HepG2 (cell line): ENCODE measurements at regions not wholly inside any gene's neighbourhood (a gene's known extent, or its start where the extent isn't known, plus 50 kb on each side); places are given as distances from the start of the nearest gene placed in this dataset.

Source experiments
- ATAC-seq: fragments of 200-7000 bp; cut with Tn5 transposase; 3 replicates; pipeline ENCODE4 v1.9.1; 2020; ENCODE audit warnings: mild to moderate bottlenecking, moderate library complexity
- BruUV-seq: library from RNA; stranded (reverse); fragments of 400-500 nt; replicated peaks from 2 replicates; lab custom pipeline; 2021; lab: Mats Ljungman, UMichigan
- CTCF ChIA-PET: fragments of 300-600 bp; formaldehyde crosslinking; extraction: SDS; loops from one replicate; lab custom pipeline; 2021; ENCODE audit warnings: low total read pairs, inconsistent platforms, low intra/inter-chr PET ratio; lab: Yijun Ruan, JAX
- POLR2A ChIA-PET: fragments of 350-600 bp; sonication (Branson Sonifier 250); formaldehyde crosslinking; loops from one replicate; lab custom pipeline; 2020; ENCODE audit warnings: antibody characterized with exemption, inconsistent platforms; lab: Yijun Ruan, JAX
- DNase-seq: peaks from one replicate; pipeline ENCODE4 v3.0.0-alpha.2; 2015; ENCODE audit warnings: low spot score
- FAIRE-seq: peaks from 3 replicates; lab custom pipeline; 2011; peaks lifted over from hg19 to GRCh38; lab: Jason Lieb, UNC
- H2AFZ ChIP-seq: one replicate; pipeline ENCODE4 v1.6.1; 2011; ENCODE audit warnings: low read length, inconsistent platforms
- H3K27ac ChIP-seq: fragments of 300-600 bp; 3 replicates; pipeline ENCODE4 v1.8.0; 2011; ENCODE audit warnings: mixed run types, mild to moderate bottlenecking, mixed read lengths, low read length, inconsistent platforms; ENCODE audit not compliant: insufficient read depth; ENCODE audit errors: extremely low read length
- H3K27me3 ChIP-seq, 2 experiments: fragments of 200-600 bp in 1 of 2; 2 replicates in 1 of 2; 3 replicates in 1 of 2; pipeline versions ENCODE4 v1.6.0 to v1.8.0; 2011; ENCODE audit warnings: low read length in 2 of 2, mild to moderate bottlenecking in 2 of 2, moderate library complexity in 2 of 2, inconsistent platforms in 1 of 2; ENCODE audit not compliant: insufficient read depth in 2 of 2, control insufficient read depth in 1 of 2
- H3K36me3 ChIP-seq, 2 experiments: fragments of 200-600 bp in 1 of 2; replicated peaks in 1 of 2; 2 replicates in 1 of 2; 3 replicates in 1 of 2; pipeline versions ENCODE4 v1.5.1 to v1.8.0; 2011; ENCODE audit warnings: low read length in 2 of 2, inconsistent platforms in 1 of 2; ENCODE audit not compliant: insufficient read depth in 2 of 2, control insufficient read depth in 1 of 2
- H3K4me1 ChIP-seq: 2 replicates; pipeline ENCODE4 v1.5.1; 2012; ENCODE audit warnings: low read length, inconsistent platforms; ENCODE audit not compliant: insufficient read depth
- H3K4me2 ChIP-seq: 2 replicates; pipeline ENCODE4 v1.6.0; 2011; ENCODE audit warnings: low read depth, low read length, inconsistent platforms
- H3K4me3 ChIP-seq, 3 experiments: fragments of 200-600 bp in 1 of 3; sonication (generic), shearing (Covaris generic) in 1 of 3; replicated peaks in 1 of 3; 2 replicates each; pipeline ENCODE4 v1.5.1; 2011 to 2016; ENCODE audit warnings: low read length in 3 of 3, inconsistent platforms in 2 of 3, low read depth in 2 of 3, mild to moderate bottlenecking in 2 of 3, control low read depth in 1 of 3, mixed read lengths in 1 of 3; ENCODE audit not compliant: insufficient read depth in 1 of 3
- H3K79me2 ChIP-seq: one replicate; pipeline ENCODE4 v1.6.1; 2011; ENCODE audit warnings: low read length, inconsistent platforms; ENCODE audit not compliant: insufficient read depth
- H3K9ac ChIP-seq: 2 replicates; pipeline ENCODE4 v1.6.0; 2011; ENCODE audit warnings: mild to moderate bottlenecking, low read depth, low read length, inconsistent platforms; ENCODE audit not compliant: insufficient read depth
- H3K9me3 ChIP-seq: 2 replicates; pipeline ENCODE4 v1.5.1; 2012; ENCODE audit warnings: mild to moderate bottlenecking, low read length
- H4K20me1 ChIP-seq: 2 replicates; pipeline ENCODE4 v1.6.0; 2011; ENCODE audit warnings: inconsistent platforms, mild to moderate bottlenecking, low read length, moderate library complexity; ENCODE audit not compliant: insufficient read depth
- REL ChIP-seq: sonication (generic); formaldehyde crosslinking; conservative IDR thresholded peaks from 2 replicates; pipeline ENCODE4 v1.8.0; 2022; ENCODE audit warnings: mild to moderate bottlenecking, missing genetic modification reagents, moderate library complexity
- ZBTB49 ChIP-seq: sonication (generic); formaldehyde crosslinking; IDR thresholded peaks from 2 replicates; pipeline ENCODE4 v1.4.0; 2020; ENCODE audit warnings: missing genetic modification reagents, borderline replicate concordance
- ZHX1 ChIP-seq: sonication (generic); formaldehyde crosslinking; IDR thresholded peaks from 2 replicates; pipeline ENCODE4 v1.8.1; 2022; ENCODE audit warnings: low read depth, mild to moderate bottlenecking, missing genetic modification reagents
- ZNF101 ChIP-seq: sonication (generic); formaldehyde crosslinking; IDR thresholded peaks from 2 replicates; pipeline ENCODE4 v1.4.0; 2020; ENCODE audit warnings: mild to moderate bottlenecking, low read depth, missing genetic modification reagents, borderline replicate concordance
- ZSCAN30 ChIP-seq: sonication (generic); formaldehyde crosslinking; IDR thresholded peaks from 2 replicates; pipeline ENCODE4 v1.5.0; 2020; ENCODE audit warnings: mild to moderate bottlenecking, missing genetic modification reagents
- in situ Hi-C: cut with HindIII; loops from 2 replicates; pipeline ENCODE4 v1.10.0; 2017; ENCODE audit warnings: low pct_unique_long_range_greater_than_20kb; ENCODE audit not compliant: extremely low pct_ligation_motif_present
- intact Hi-C: fragments of 100-400 bp; cut with micrococcal nuclease; formaldehyde crosslinking; loops from one replicate; pipeline ENCODE4 v1.10.0; 2022; ENCODE audit not compliant: unreplicated experiment

- no peak overlapping the region for H3K4me3 ChIP-seq
- H3K27me3 ChIP-seq = no peaks in the 10 kb centered on the region
- H3K27ac ChIP-seq = no peak overlapping the region
- no TSS peak for BruUV-seq
- CTCF ChIA-PET = no interaction called here
- no peaks in the 10 kb centered on the region for H4K20me1 ChIP-seq
- H3K9me3 ChIP-seq = no peaks in the 10 kb centered on the region
- FAIRE-seq (no peak), ATAC-seq (no peak), DNase-seq (no peak)
- H3K4me2 ChIP-seq = no peak overlapping the region
- POLR2A ChIA-PET = no interaction called here
- no peak overlapping the region for H2AFZ ChIP-seq
- H3K4me1 ChIP-seq = no peaks in the 10 kb centered on the region
- intact Hi-C loops (no loop called here), in situ Hi-C loops (no loop called here)
- no peaks in the 10 kb centered on the region for H3K79me2 ChIP-seq
- no peaks in the 10 kb centered on the region for H3K36me3 ChIP-seq
- TF ChIP-seq ZHX1 (CRISPR knock-in tag) (no peak), ZBTB49 (CRISPR knock-in tag) (no peak), ZNF101 (CRISPR knock-in tag) (no peak), REL (CRISPR knock-in tag) (no peak), ZSCAN30 (CRISPR knock-in tag) (no peak)
- no peak overlapping the region for H3K9ac ChIP-seq
Measured at GRCh38 chr12:90038289-90038688, 329.7 kb upstream of the ATP2B1 start.
